H1 (cell line): ENCODE measurements at regions not wholly inside any gene's neighbourhood (a gene's known extent, or its start where the extent isn't known, plus 50 kb on each side); places are given as distances from the start of the nearest gene placed in this dataset.
"Not testable (repeated sequence)": the region's sequence is repeated elsewhere in the genome, so short reads cannot be mapped to it uniquely, and the experiment has no call there.

Experiments used
- CTCF ChIA-PET: fragments of 300-600 bp; sonication (Branson Sonifier 250); formaldehyde crosslinking; loops from one replicate; lab custom pipeline; 2021; ENCODE audit not compliant: partially characterized antibody; lab: Charles Lee
- POLR2A ChIA-PET: fragments of 300-600 bp; sonication (Branson Sonifier 250); formaldehyde crosslinking; loops from one replicate; lab custom pipeline; 2021; ENCODE audit warnings: inconsistent platforms; ENCODE audit not compliant: partially characterized antibody; lab: Charles Lee
- DNase-seq, 2 experiments: peaks; one replicate each; pipeline versions ENCODE4 v3.0.0 to v3.0.0-alpha.2; 2010 to 2022; ENCODE audit warnings: low spot score in 2 of 2, low read depth in 1 of 2, mixed read lengths in 1 of 2
- FAIRE-seq: peaks from 2 replicates; lab custom pipeline; 2011; peaks lifted over from hg19 to GRCh38; lab: Jason Lieb, UNC
- H2AFZ ChIP-seq: 2 replicates; pipeline ENCODE4 v1.8.1; 2012; ENCODE audit warnings: low read length, inconsistent platforms
- H2AK5ac ChIP-seq: 2 replicates; pipeline ENCODE4 v1.6.1; 2013; ENCODE audit warnings: low read depth, low read length
- H2BK120ac ChIP-seq: replicated peaks from 2 replicates; pipeline ENCODE3; 2013; ENCODE audit warnings: low read depth, low read length, inconsistent platforms
- H2BK12ac ChIP-seq: 2 replicates; pipeline ENCODE4 v1.6.1; 2013; ENCODE audit warnings: low read depth, low read length
- H2BK15ac ChIP-seq: 2 replicates; pipeline ENCODE4 v1.6.1; 2013; ENCODE audit warnings: low read length
- H2BK20ac ChIP-seq: 2 replicates; pipeline ENCODE4 v1.6.1; 2013; ENCODE audit warnings: low read length
- H2BK5ac ChIP-seq: 2 replicates; pipeline ENCODE4 v1.6.1; 2013; ENCODE audit warnings: low read depth, low read length
- H3K14ac ChIP-seq: 2 replicates; pipeline ENCODE4 v1.6.1; 2013; ENCODE audit warnings: inconsistent platforms; ENCODE audit not compliant: insufficient read length
- H3K18ac ChIP-seq: 2 replicates; pipeline ENCODE4 v1.6.1; 2013; ENCODE audit warnings: low read length; ENCODE audit errors: extremely low read depth
- H3K23ac ChIP-seq: 2 replicates; pipeline ENCODE4 v1.6.1; 2013; ENCODE audit warnings: inconsistent platforms; ENCODE audit not compliant: insufficient read length
- H3K23me2 ChIP-seq: 2 replicates; pipeline ENCODE4 v1.6.1; 2013; ENCODE audit warnings: low read depth, low read length
- H3K27ac ChIP-seq: 2 replicates; pipeline ENCODE4 v1.6.1; 2011; ENCODE audit warnings: low read depth, low read length, inconsistent platforms
- H3K27me3 ChIP-seq, 4 experiments: replicated peaks in 1 of 4; 1 replicate in 1 of 4; 2 replicates in 3 of 4; pipeline versions ENCODE4 v1.6.1 to v1.8.1; 2011 to 2013; ENCODE audit warnings: low read length in 3 of 4, mild to moderate bottlenecking in 3 of 4, inconsistent platforms in 2 of 4, mixed read lengths in 2 of 4, moderate library complexity in 1 of 4; ENCODE audit not compliant: control insufficient read depth in 3 of 4, insufficient read depth in 3 of 4; ENCODE audit errors: extremely low read depth in 1 of 4
- H3K36me3 ChIP-seq, 4 experiments: 2 replicates each; pipeline versions ENCODE4 v1.6.1 to v1.8.1; 2011 to 2013; ENCODE audit warnings: mild to moderate bottlenecking in 4 of 4, low read length in 3 of 4, moderate library complexity in 2 of 4, control low read depth in 1 of 4, inconsistent platforms in 1 of 4; ENCODE audit not compliant: insufficient read depth in 4 of 4, control insufficient read depth in 2 of 4
- H3K4ac ChIP-seq: replicated peaks from 2 replicates; pipeline ENCODE3; 2013; ENCODE audit warnings: low read length, low read depth, mixed read lengths, inconsistent platforms; ENCODE audit not compliant: insufficient read length
- H3K4me1 ChIP-seq, 4 experiments: replicated peaks in 1 of 4; 1 replicate in 1 of 4; 2 replicates in 3 of 4; pipeline versions ENCODE4 v1.6.1 to v1.8.1; 2011 to 2013; ENCODE audit warnings: low read length in 3 of 4, inconsistent platforms in 2 of 4, mixed read lengths in 1 of 4; ENCODE audit not compliant: insufficient read depth in 4 of 4, control insufficient read depth in 3 of 4
- H3K4me2 ChIP-seq, 2 experiments: 2 replicates each; pipeline versions ENCODE4 v1.6.1 to v1.8.1; 2011 to 2013; ENCODE audit warnings: low read depth in 2 of 2, low read length in 2 of 2, control low read depth in 1 of 2, inconsistent platforms in 1 of 2, mild to moderate bottlenecking in 1 of 2; ENCODE audit not compliant: insufficient read depth in 1 of 2
- H3K4me3 ChIP-seq, 4 experiments: fragments of 200-600, 300-600 bp in 1 of 4; sonication (generic), shearing (Covaris generic), sonication (Bioruptor Twin) in 1 of 4; 2 replicates each; pipeline versions ENCODE4 v1.5.1 to v1.8.1; 2011 to 2016; ENCODE audit warnings: low read length in 4 of 4, low read depth in 3 of 4, control low read depth in 2 of 4, inconsistent platforms in 2 of 4, mild to moderate bottlenecking in 2 of 4, mixed read lengths in 1 of 4, moderate library complexity in 1 of 4; ENCODE audit not compliant: insufficient read depth in 2 of 4; ENCODE audit errors: extremely low read depth in 1 of 4
- H3K56ac ChIP-seq: replicated peaks from 2 replicates; pipeline ENCODE3; 2013; ENCODE audit warnings: low read depth, mild to moderate bottlenecking, mixed read lengths, low read length, inconsistent platforms; ENCODE audit not compliant: insufficient read length
- H3K79me1 ChIP-seq: 2 replicates; pipeline ENCODE4 v1.6.1; 2013; ENCODE audit warnings: low read depth, low read length, control low read depth
- H3K79me2 ChIP-seq, 2 experiments: 2 replicates each; pipeline versions ENCODE4 v1.6.1 to v1.8.1; 2012 to 2013; ENCODE audit warnings: low read length in 2 of 2, mild to moderate bottlenecking in 2 of 2, inconsistent platforms in 1 of 2; ENCODE audit not compliant: insufficient read depth in 2 of 2, control insufficient read depth in 1 of 2
- H3K9ac ChIP-seq, 4 experiments: replicated peaks in 1 of 4; 1 replicate in 1 of 4; 2 replicates in 3 of 4; pipeline versions ENCODE4 v1.6.1 to v1.8.1; 2011 to 2013; ENCODE audit warnings: low read depth in 3 of 4, low read length in 3 of 4, control low read depth in 2 of 4, mild to moderate bottlenecking in 2 of 4, moderate library complexity in 2 of 4, inconsistent platforms in 1 of 4; ENCODE audit errors: extremely low read depth in 1 of 4
- H3K9me3 ChIP-seq, 2 experiments: 2 replicates each; pipeline versions ENCODE4 v1.6.1 to v1.8.1; 2012 to 2013; ENCODE audit warnings: mild to moderate bottlenecking in 2 of 2, moderate library complexity in 2 of 2, control low read depth in 1 of 2, inconsistent platforms in 1 of 2, low read depth in 1 of 2, low read length in 1 of 2, mixed read lengths in 1 of 2; ENCODE audit not compliant: insufficient read depth in 2 of 2
- H4K20me1 ChIP-seq, 2 experiments: replicated peaks in 1 of 2; 2 replicates each; pipeline versions ENCODE3 to v1.8.1; 2011 to 2013; ENCODE audit warnings: inconsistent platforms in 2 of 2, low read length in 2 of 2, mild to moderate bottlenecking in 1 of 2; ENCODE audit not compliant: insufficient read depth in 2 of 2, control insufficient read depth in 1 of 2
- H4K5ac ChIP-seq: 2 replicates; pipeline ENCODE4 v1.6.1; 2013; ENCODE audit warnings: low read length, low read depth, mixed read lengths, inconsistent platforms; ENCODE audit not compliant: insufficient read length
- H4K8ac ChIP-seq: 2 replicates; pipeline ENCODE4 v1.8.0; 2013; ENCODE audit warnings: mild to moderate bottlenecking, moderate library complexity, low read length, inconsistent platforms; ENCODE audit not compliant: insufficient read depth; ENCODE audit errors: extremely low read depth
- H4K91ac ChIP-seq: replicated peaks from 2 replicates; pipeline ENCODE3; 2013; ENCODE audit warnings: low read length, mixed read lengths, inconsistent platforms; ENCODE audit not compliant: insufficient read length
- WGBS, 2 experiments: shearing (Covaris generic) in 1 of 2; methylation state at CpG; one replicate each; pipeline versions ENCODE4 v1.1.6 to v1.1.7; 2013 to 2015; ENCODE audit warnings: low lambda C conversion rate in 2 of 2, mixed read lengths in 2 of 2, inconsistent platforms in 1 of 2, low coverage in 1 of 2, missing lambda C conversion rate in 1 of 2; ENCODE audit not compliant: insufficient replicate concordance in 2 of 2, insufficient coverage in 1 of 2, insufficient read length in 1 of 2; ENCODE audit errors: extremely low coverage in 1 of 2, missing lambda C conversion rate in 1 of 2; 5-methylcytosine and 5-hydroxymethylcytosine counted together

- H3K36me3 ChIP-seq, H3K27ac ChIP-seq, CTCF ChIA-PET: not testable (repeated sequence)
These were observed 100.2 kb upstream of the JCAD start for GRCh38 chr10:30159614-30160013.

More at GRCh38 chr10:30159614-30160013, 100.2 kb upstream of the JCAD start:
- H3K18ac ChIP-seq, H3K23ac ChIP-seq, H2AFZ ChIP-seq, DNase-seq, H2BK20ac ChIP-seq, H3K9me3 ChIP-seq, H3K4ac ChIP-seq, H4K91ac ChIP-seq, H3K4me2 ChIP-seq, H3K23me2 ChIP-seq, H2BK12ac ChIP-seq, H3K14ac ChIP-seq, H3K79me2 ChIP-seq, H3K27me3 ChIP-seq, H3K79me1 ChIP-seq, H3K4me3 ChIP-seq, POLR2A ChIA-PET, H4K8ac ChIP-seq, FAIRE-seq, H3K9ac ChIP-seq, H3K4me1 ChIP-seq, H2BK15ac ChIP-seq, H2BK5ac ChIP-seq, H2BK120ac ChIP-seq, H4K5ac ChIP-seq, H3K56ac ChIP-seq, H2AK5ac ChIP-seq, H4K20me1 ChIP-seq: not testable (repeated sequence)
- 89% methylated on average over 2 of the region's 2 CpGs; no CpG with 5 or more reads in 1 of the 2 experiments for WGBS, 2 experiments
